NCI-H226 (cell line): ENCODE measurements at regions not wholly inside any gene's neighbourhood (a gene's known extent, or its start where the extent isn't known, plus 50 kb on each side); places are given as distances from the start of the nearest gene placed in this dataset.

Experiments used
- DNase-seq: peaks from one replicate; pipeline ENCODE4 v3.0.0-alpha.2; 2015

GRCh38 chr20:20933142-20933958 lies 172.8 kb downstream of the LINC00237 start:
- DNase-seq, result no peak

- no peak for DNase-seq
These were observed 174.0 kb downstream of the LINC00237 start for GRCh38 chr20:20932156-20932555.

GRCh38 chr20:20931632-20932031 lies 174.5 kb downstream of the LINC00237 start:
- DNase-seq, result no peak

GRCh38 chr20:20931024-20931423 lies 175.1 kb downstream of the LINC00237 start:
- DNase-seq, result no peak

GRCh38 chr20:20930500-20930899 lies 175.7 kb downstream of the LINC00237 start:
- no peak for DNase-seq

GRCh38 chr20:20929341-20929740 lies 176.8 kb downstream of the LINC00237 start:
- no peak for DNase-seq

- DNase-seq, result no peak
These were observed 179.8 kb downstream of the LINC00237 start for GRCh38 chr20:20926222-20926905.

GRCh38 chr20:20920433-20920832 lies 185.7 kb downstream of the LINC00237 start:
- DNase-seq, result no peak

- DNase-seq, result no peak
These were observed 190.3 kb downstream of the LINC00237 start for GRCh38 chr20:20915844-20916243.

- no peak for DNase-seq
These were observed 192.0 kb upstream of the RALGAPA2 start for GRCh38 chr20:20904501-20904831.

GRCh38 chr20:20903773-20904500 lies 191.5 kb upstream of the RALGAPA2 start:
- no peak for DNase-seq

GRCh38 chr20:20897922-20898321 lies 185.5 kb upstream of the RALGAPA2 start:
- no peak for DNase-seq

- DNase-seq, result no peak
These were observed 184.7 kb upstream of the RALGAPA2 start for GRCh38 chr20:20897145-20897544.

- no peak for DNase-seq
These were observed 184.2 kb upstream of the RALGAPA2 start for GRCh38 chr20:20896606-20897005.

GRCh38 chr20:20895537-20895936 lies 183.1 kb upstream of the RALGAPA2 start:
- DNase-seq, result no peak

GRCh38 chr20:20894753-20895152 lies 182.3 kb upstream of the RALGAPA2 start:
- no peak for DNase-seq

- DNase-seq, result no peak
These were observed 181.8 kb upstream of the RALGAPA2 start for GRCh38 chr20:20894280-20894679.

GRCh38 chr20:20892328-20892727 lies 179.9 kb upstream of the RALGAPA2 start:
- no peak for DNase-seq

- DNase-seq, result no peak
These were observed 178.3 kb upstream of the RALGAPA2 start for GRCh38 chr20:20890751-20891150.

- DNase-seq, result no peak
These were observed 176.5 kb upstream of the RALGAPA2 start for GRCh38 chr20:20888936-20889335.

- no peak for DNase-seq
These were observed 175.8 kb upstream of the RALGAPA2 start for GRCh38 chr20:20888266-20888656.

GRCh38 chr20:20887593-20888265 lies 175.3 kb upstream of the RALGAPA2 start:
- no peak for DNase-seq

- no peak for DNase-seq
These were observed 169.4 kb upstream of the RALGAPA2 start for GRCh38 chr20:20881808-20882207.
